ENCODE measurements at regions not wholly inside any gene's neighbourhood (a gene's known extent, or its start where the extent isn't known, plus 50 kb on each side); places are given as distances from the start of the nearest gene placed in this dataset.

DNA sequence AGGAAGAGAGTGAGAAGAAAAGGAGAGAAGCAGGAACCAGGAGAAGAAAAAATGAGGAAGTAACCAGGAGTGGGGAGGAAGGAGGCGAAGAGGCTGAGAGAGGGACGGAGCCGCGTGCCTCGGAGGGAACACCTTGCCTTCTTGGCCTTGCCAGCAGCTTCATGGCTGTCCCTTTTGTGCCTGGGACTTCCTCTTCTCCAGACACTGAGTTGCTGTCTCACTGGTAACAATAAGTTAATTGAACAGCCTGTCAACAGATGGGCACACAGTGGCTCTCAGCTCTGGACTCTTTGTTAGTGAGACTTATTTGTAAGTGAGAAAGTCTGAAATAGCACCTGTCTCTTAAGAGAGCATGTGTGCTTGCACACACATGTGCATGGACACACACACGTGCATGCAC lies 83.2 kb downstream of the GATA3 start:
- ChIA-PET POLR2A (ENCODE audit: low non-redundant PET) (no interaction called here), CTCF (interaction anchor here (0.7 kb wide), 1 partner anchor 321 kb away, joined by 3 read pairs; no protein-coding TSS in a partner anchor)
- DNase-seq (ENCODE audit: low spot score) = no peak
- H3K27ac ChIP-seq = no peak overlapping the region
- TF ChIP-seq CTCF (conservative IDR thresholded peaks at IDR 0.05; ENCODE audit: low read depth) = no peak

- CTCF ChIA-PET = no interaction called here
- TF ChIP-seq CTCF (conservative IDR thresholded peaks at IDR 0.05; ENCODE audit: low read depth) = no peak
These were observed 84.0 kb downstream of the GATA3 start for GRCh38 chr10:8138471-8138870.

DNA sequence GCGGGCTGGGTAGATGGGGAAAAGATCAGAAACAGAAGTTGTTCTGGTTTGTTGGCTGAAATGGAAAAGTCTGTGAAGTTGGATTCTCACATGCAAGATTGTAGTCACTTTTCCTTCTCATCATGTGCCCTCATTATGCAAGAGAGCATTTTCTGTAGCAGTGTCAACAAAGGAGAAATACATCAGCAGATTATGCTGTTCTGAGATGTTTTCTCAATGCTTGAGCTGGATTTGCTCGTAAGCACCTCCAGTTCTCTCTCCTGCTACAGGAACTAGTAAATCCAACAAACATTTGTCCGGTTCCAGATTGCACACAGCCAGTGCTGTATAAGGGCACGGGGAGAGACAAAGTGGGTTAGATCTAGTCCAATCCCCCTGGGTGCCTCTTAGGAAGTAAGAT lies 90.0 kb downstream of the GATA3 start:
- no peak overlapping the region for H3K27ac ChIP-seq
- CTCF ChIA-PET = no interaction called here
- no peak for DNase-seq (ENCODE audit: low spot score)
- TF ChIP-seq CTCF (conservative IDR thresholded peaks at IDR 0.05; ENCODE audit: low read depth) = no peak
- POLR2A ChIA-PET (ENCODE audit: low non-redundant PET) = no interaction called here

More at GRCh38 chr10:8138471-8138870, 84.0 kb downstream of the GATA3 start:
- POLR2A ChIA-PET (ENCODE audit: low non-redundant PET) = no interaction called here
- no peak overlapping the region for H3K27ac ChIP-seq
- DNase-seq (ENCODE audit: low spot score) = peak; percentile 64

- ChIA-PET POLR2A (ENCODE audit: low non-redundant PET) (no interaction called here), CTCF (no interaction called here)
- no peak overlapping the region for H3K27ac ChIP-seq
- TF ChIP-seq CTCF (conservative IDR thresholded peaks at IDR 0.05; ENCODE audit: low read depth) = no peak
- DNase-seq (ENCODE audit: low spot score) = peak; percentile 57
These were observed 92.2 kb downstream of the GATA3 start for GRCh38 chr10:8146650-8147049.

DNA sequence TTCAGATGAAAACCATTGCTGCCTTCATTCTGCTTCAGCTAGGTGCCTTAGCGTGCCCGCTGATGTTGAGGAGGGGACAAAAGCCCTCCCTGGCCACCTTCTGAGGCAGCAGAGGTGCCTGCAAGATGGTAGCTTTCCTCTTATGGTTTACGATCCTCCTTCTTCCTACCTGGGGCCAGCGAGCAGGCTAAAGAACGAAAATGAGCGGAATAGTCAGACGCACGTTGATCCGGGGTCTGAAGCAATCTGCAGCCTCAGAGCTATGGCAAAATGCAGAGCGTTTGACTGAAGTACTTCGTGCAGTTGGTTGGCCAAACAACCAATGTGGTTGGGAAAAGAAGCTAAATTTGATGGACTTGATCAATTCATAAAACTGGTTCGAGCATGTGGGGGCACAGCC lies 95.5 kb downstream of the GATA3 start:
- DNase-seq (ENCODE audit: low spot score) = no peak
- CTCF ChIA-PET = interaction anchor here (0.6 kb wide), 1 partner anchor 231 kb away, joined by 3 read pairs; no protein-coding TSS in a partner anchor
- POLR2A ChIA-PET (ENCODE audit: low non-redundant PET) = no interaction called here
- TF ChIP-seq CTCF (conservative IDR thresholded peaks at IDR 0.05; ENCODE audit: low read depth) = no peak
- H3K27ac ChIP-seq = no peak overlapping the region

DNA sequence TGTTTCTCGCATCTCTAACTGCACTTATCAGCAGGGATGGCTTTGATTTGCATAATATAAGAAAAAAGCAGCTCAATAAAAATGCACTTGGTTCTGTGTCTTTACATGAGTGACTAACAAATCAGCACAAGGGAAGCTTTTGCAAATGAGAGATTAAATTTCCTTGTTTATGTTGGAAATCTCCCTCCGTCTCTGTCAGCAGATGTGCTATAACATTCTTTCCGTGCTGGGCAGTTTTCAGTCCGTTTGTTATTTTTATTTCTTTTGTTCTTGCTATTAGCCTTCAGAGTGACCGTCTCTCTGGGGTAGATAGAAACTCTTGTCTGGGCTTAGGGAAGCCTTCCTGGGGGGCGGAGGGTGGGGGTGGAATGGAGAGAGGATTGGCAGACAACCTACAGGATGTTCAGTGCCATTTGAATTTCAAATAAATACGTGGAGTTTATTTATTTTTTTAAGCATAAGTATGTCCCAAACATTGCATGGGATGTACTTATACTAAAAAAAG lies 96.0 kb downstream of the GATA3 start:
- ChIA-PET CTCF (interaction anchor here (0.6 kb wide), 1 partner anchor 232 kb away, joined by 3 read pairs; no protein-coding TSS in a partner anchor), POLR2A (ENCODE audit: low non-redundant PET) (no interaction called here)
- no peak for TF ChIP-seq CTCF (conservative IDR thresholded peaks at IDR 0.05; ENCODE audit: low read depth)
- H3K27ac ChIP-seq = no peak overlapping the region
- DNase-seq (ENCODE audit: low spot score) = no peak

Data from RWPE1 (cell line).